Upper lobe of left lung (tissue), 4 donors: ENCODE measurements at regions not wholly inside any gene's neighbourhood (a gene's known extent, or its start where the extent isn't known, plus 50 kb on each side); places are given as distances from the start of the nearest gene placed in this dataset.

Experiments
- POLR2AphosphoS5 ChIP-seq, 2 donors: sonication (generic); formaldehyde crosslinking; IDR thresholded peaks; one replicate each; pipeline ENCODE4 v1.5.1; 2017; ENCODE audit warnings: antibody characterized with exemption in 2 of 2
- TF ChIP-seq, protein P1 (sequence below), 6 experiments: fragments of 450-650 bp in 4 of 6; fragments of 200-600 bp in 2 of 6; sonication (generic) in 2 of 6; IDR thresholded peaks; one replicate each; pipeline ENCODE4 v1.5.1; 2016 to 2019; ENCODE audit warnings: antibody characterized with exemption in 6 of 6

DNA sequence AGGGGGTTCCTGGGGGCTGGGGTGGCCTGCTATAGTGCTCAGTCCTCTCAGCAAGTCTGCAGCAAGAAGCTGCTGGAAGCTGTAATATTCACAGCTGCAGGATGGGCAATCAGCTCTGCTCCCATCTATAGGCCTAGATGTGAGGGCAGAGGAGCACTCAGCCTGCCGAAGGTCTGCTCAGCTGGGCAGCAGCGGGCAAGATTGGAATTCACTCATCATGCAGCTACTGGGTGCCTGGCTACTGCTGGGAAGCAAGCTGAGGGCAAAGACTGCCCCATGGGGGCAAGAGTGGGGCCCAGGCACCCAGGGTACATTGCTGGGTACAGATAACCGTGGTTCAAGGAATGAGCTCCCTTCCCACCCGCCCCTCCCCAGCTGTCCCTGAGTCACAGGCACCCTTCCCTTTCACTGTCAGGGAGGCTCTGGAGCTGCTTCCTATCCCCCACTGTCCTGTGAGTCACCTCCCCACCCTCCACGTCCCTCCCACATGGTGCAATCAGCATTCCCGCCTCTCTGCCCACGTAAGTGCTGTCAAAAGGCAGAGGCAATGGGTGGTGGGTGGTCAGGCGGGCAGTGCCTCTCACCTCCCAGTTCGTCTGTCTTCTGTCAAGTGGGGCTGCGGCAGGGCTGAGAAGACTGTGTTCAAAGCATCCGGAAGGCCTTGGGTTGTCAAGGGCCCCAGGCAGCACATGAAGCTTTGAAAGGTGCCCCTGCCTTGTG lies 169.2 kb downstream of the TRIM43 start:
- TF ChIP-seq, protein P1, sequence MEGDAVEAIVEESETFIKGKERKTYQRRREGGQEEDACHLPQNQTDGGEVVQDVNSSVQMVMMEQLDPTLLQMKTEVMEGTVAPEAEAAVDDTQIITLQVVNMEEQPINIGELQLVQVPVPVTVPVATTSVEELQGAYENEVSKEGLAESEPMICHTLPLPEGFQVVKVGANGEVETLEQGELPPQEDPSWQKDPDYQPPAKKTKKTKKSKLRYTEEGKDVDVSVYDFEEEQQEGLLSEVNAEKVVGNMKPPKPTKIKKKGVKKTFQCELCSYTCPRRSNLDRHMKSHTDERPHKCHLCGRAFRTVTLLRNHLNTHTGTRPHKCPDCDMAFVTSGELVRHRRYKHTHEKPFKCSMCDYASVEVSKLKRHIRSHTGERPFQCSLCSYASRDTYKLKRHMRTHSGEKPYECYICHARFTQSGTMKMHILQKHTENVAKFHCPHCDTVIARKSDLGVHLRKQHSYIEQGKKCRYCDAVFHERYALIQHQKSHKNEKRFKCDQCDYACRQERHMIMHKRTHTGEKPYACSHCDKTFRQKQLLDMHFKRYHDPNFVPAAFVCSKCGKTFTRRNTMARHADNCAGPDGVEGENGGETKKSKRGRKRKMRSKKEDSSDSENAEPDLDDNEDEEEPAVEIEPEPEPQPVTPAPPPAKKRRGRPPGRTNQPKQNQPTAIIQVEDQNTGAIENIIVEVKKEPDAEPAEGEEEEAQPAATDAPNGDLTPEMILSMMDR (IDR thresholded peaks at IDR 0.05), result no peak
- TF ChIP-seq POLR2AphosphoS5 (IDR thresholded peaks at IDR 0.05), result no peak
